ENCODE measurements at regions not wholly inside any gene's neighbourhood (a gene's known extent, or its start where the extent isn't known, plus 50 kb on each side); places are given as distances from the start of the nearest gene placed in this dataset.

DNA sequence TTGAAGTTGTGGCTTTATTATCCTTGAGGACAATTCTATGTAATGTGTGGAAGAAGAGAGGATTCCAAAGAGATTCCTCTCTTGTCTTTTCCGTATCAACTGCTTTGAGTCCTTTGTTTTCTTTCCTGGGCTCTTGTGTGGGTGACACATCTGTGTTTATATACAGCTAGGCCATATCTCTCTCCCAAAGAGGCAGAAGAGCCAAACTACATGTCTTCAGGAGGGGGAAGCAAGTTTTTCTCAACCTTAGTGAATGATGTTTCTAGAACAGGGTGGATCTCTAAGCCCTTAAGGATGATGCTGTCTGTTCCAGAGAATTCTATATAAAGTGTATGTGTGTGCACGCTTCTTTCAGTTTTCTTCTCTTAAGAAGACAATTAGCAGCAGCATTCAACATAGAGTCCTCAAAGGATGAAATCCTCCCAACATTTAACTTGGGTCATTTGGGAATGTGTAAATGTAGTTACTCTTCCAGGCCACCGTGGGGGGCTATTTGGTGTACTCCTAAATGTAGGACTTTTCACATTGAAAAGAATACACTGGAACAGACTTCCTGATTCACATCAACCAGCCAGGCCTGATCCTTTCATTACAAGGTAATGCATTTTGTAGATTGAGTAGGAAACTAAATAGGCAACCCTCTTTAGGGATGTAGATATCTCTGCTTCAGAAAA lies 92.8 kb upstream of the EEF1E1 start:
- Mint-ChIP-seq H3K27me3 (ENCODE audit: unreplicated experiment) (no peaks in the 10 kb centered on the region), H3K9me3 (ENCODE audit: low read depth, unreplicated experiment) (no peaks in the 10 kb centered on the region), H3K36me3 (ENCODE audit: insufficient read depth, unreplicated experiment) (no peaks in the 10 kb centered on the region), H3K4me3 (ENCODE audit: low read depth, unreplicated experiment) (no peak overlapping the region), H3K27ac (ENCODE audit: unreplicated experiment) (no peak overlapping the region), H3K4me1 (ENCODE audit: low read depth, unreplicated experiment) (no peaks in the 10 kb centered on the region)
- TF ChIP-seq, protein P1, sequence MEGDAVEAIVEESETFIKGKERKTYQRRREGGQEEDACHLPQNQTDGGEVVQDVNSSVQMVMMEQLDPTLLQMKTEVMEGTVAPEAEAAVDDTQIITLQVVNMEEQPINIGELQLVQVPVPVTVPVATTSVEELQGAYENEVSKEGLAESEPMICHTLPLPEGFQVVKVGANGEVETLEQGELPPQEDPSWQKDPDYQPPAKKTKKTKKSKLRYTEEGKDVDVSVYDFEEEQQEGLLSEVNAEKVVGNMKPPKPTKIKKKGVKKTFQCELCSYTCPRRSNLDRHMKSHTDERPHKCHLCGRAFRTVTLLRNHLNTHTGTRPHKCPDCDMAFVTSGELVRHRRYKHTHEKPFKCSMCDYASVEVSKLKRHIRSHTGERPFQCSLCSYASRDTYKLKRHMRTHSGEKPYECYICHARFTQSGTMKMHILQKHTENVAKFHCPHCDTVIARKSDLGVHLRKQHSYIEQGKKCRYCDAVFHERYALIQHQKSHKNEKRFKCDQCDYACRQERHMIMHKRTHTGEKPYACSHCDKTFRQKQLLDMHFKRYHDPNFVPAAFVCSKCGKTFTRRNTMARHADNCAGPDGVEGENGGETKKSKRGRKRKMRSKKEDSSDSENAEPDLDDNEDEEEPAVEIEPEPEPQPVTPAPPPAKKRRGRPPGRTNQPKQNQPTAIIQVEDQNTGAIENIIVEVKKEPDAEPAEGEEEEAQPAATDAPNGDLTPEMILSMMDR (IDR thresholded peaks at IDR 0.05; ENCODE audit: unreplicated experiment) = no peak
- DNase-seq = no peak
- CTCF ChIA-PET = no interaction called here
- intact Hi-C loops (cut with micrococcal nuclease; ENCODE audit: unreplicated experiment) = no loop called here
- no TSS peak for BruUV-seq (replicated peaks)

DNA sequence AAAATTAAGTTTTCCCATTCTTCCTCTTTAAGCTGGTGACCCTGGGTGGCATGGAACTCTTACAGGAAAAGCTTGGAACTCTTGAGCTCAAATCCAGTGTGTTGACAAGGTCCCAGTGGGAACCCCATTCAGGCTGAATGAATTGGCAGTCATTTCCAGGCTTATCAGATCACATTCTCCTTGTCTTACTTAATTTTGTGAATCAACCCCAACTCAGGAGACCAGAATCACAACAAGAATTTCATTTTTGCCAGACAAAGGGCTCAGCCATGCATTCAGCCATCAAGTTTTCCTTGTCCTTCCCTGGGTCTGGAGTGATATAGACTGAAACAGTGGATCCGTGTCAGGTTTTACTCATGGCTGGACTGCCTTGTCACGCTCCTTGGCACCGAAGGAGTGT lies 92.1 kb upstream of the EEF1E1 start:
- Mint-ChIP-seq H3K4me3 (ENCODE audit: low read depth, unreplicated experiment) (no peak overlapping the region), H3K9me3 (ENCODE audit: low read depth, unreplicated experiment) (no peaks in the 10 kb centered on the region), H3K27me3 (ENCODE audit: unreplicated experiment) (no peaks in the 10 kb centered on the region), H3K36me3 (ENCODE audit: insufficient read depth, unreplicated experiment) (no peaks in the 10 kb centered on the region), H3K4me1 (ENCODE audit: low read depth, unreplicated experiment) (no peaks in the 10 kb centered on the region), H3K27ac (ENCODE audit: unreplicated experiment) (no peak overlapping the region)
- DNase-seq = no peak
- TF ChIP-seq, protein P1 (IDR thresholded peaks at IDR 0.05; ENCODE audit: unreplicated experiment) = no peak
- intact Hi-C loops (cut with micrococcal nuclease; ENCODE audit: unreplicated experiment) = no loop called here
- CTCF ChIA-PET = no interaction called here
- BruUV-seq (replicated peaks) = no TSS peak

DNA sequence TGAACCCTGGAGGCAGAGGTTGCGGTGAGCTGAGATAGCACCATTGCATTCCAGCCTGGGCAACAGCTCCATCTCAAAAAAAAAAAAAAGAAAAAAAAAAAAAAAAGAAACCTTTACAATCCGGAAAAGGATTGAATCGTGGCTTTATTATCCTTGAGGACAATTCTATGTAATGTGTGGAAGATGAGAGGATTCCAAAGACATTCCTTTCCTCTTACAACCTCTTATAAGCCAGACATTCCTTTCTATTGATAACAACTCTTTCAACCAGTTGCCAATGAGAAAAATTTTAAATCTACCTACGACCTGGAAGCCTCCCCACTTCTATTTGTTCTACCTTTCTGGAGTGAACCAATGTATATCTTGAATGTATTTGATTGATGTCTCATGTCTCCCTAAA lies 91.2 kb upstream of the EEF1E1 start:
- BruUV-seq (replicated peaks) = no TSS peak
- DNase-seq = no peak
- Mint-ChIP-seq H3K9me3 (ENCODE audit: low read depth, unreplicated experiment) (no peaks in the 10 kb centered on the region), H3K27me3 (ENCODE audit: unreplicated experiment) (no peaks in the 10 kb centered on the region), H3K27ac (ENCODE audit: unreplicated experiment) (no peak overlapping the region), H3K36me3 (ENCODE audit: insufficient read depth, unreplicated experiment) (no peaks in the 10 kb centered on the region), H3K4me1 (ENCODE audit: low read depth, unreplicated experiment) (no peaks in the 10 kb centered on the region), H3K4me3 (ENCODE audit: low read depth, unreplicated experiment) (no peak overlapping the region)
- intact Hi-C loops (cut with micrococcal nuclease; ENCODE audit: unreplicated experiment) = no loop called here
- TF ChIP-seq, protein P1 (IDR thresholded peaks at IDR 0.05; ENCODE audit: unreplicated experiment) = no peak
- CTCF ChIA-PET = no interaction called here

DNA sequence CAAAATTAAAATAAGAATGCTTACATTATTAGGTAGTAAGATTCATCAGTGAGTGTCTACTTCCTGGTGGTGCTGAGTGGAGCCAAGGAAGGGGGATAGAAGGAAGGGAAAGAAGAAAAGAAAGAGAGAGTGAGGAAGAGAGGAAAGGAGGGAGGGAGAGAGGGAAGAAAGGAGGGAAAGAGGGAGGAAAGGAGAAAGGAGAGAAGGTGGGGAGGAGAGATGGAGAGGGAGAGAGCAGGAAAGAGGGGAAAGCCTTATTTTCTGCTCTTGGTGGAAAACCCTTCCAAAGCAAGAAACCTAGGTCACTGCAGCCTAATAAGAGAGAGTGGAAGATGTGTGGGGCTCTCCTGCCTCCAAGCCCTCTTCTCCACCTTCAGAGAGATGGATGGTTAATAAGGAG lies 90.2 kb upstream of the EEF1E1 start:
- Mint-ChIP-seq H3K4me1 (ENCODE audit: low read depth, unreplicated experiment) (no peaks in the 10 kb centered on the region), H3K4me3 (ENCODE audit: low read depth, unreplicated experiment) (no peak overlapping the region), H3K36me3 (ENCODE audit: insufficient read depth, unreplicated experiment) (no peaks in the 10 kb centered on the region), H3K9me3 (ENCODE audit: low read depth, unreplicated experiment) (no peaks in the 10 kb centered on the region), H3K27ac (ENCODE audit: unreplicated experiment) (no peak overlapping the region), H3K27me3 (ENCODE audit: unreplicated experiment) (no peaks in the 10 kb centered on the region)
- BruUV-seq (replicated peaks) = no TSS peak
- intact Hi-C loops (cut with micrococcal nuclease; ENCODE audit: unreplicated experiment) = no loop called here
- no peak for DNase-seq
- CTCF ChIA-PET = no interaction called here
- TF ChIP-seq, protein P1 (IDR thresholded peaks at IDR 0.05; ENCODE audit: unreplicated experiment) = no peak

Measured in Calu3 (cell line).